GM21576 (cell line): ENCODE measurements at regions not wholly inside any gene's neighbourhood (a gene's known extent, or its start where the extent isn't known, plus 50 kb on each side); places are given as distances from the start of the nearest gene placed in this dataset.
"Not testable (repeated sequence)": the region's sequence is repeated elsewhere in the genome, so short reads cannot be mapped to it uniquely, and the experiment has no call there.

ENCODE experiments used
- ATAC-seq: cut with Tn5 transposase; IDR thresholded peaks from one replicate; pipeline ENCODE4 v1.9.1; 2021; ENCODE audit warnings: mild to moderate bottlenecking, moderate library complexity; ENCODE audit not compliant: unreplicated experiment

DNA sequence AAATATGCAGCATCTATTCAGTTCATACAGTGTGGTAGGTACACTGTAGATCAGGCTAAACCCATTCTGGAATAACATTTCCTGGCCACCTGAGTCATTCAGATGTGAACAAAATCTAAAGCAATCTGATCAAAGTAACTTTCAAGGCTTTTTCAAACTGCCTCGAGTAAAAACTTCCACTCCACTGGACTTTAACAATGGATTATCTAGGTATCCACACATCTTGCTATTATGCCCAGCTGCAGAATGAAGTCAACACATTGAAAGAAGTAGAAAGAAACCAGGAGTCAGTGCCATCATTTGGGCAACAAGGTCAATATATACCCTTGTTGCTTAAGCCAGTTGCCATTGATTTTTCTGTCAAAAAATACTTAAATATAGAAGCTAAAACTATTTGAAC lies 1352.6 kb upstream of the NUDT12 start:
- ATAC-seq, result no peak

DNA sequence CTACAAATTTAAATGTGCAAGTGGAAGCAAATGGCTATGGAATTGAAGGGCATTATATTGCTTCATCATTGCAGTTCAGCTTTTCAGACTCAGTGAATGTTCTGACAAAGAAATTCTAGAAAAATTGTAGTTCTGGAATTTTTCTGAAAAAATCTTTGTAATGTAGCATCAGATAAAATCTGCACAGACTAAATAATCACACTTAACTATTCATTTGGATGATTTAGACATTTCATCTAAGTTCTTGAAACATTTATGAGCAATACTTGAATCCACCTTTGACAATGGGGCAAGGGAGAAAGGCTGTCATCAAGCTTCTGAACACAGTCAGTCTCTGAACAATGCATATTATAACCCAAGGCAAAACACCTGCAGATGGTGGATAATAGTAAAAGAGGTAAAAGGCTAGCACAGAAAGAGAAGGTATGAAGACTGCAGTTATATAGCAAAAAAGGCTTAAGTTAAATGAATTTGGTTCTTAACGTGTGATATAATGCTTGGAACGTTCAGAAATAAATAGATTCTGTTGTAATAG lies 1352.0 kb upstream of the NUDT12 start:
- ATAC-seq, result no peak

GRCh38 chr5:104913841-104914281 lies 1351.3 kb upstream of the NUDT12 start:
- no peak for ATAC-seq

DNA sequence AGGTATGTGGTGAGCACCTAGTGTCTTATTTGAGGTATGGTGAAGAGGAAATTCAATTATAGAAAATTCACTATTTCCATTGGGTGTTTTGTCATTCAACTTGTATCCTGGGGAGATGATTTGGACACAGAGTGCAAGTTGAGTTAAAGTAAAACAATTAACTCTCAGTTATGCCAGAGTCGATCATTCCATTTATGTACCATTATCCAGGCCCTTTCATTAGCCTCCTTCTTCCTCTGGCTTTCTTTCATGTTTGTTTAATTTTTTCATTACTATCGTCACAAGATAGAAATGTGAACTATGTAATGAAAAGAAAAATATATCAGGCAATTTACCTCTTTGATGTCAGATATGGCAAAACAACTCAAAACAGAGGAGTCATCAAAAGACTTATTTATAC lies 1347.2 kb upstream of the NUDT12 start:
- ATAC-seq, result no peak

DNA sequence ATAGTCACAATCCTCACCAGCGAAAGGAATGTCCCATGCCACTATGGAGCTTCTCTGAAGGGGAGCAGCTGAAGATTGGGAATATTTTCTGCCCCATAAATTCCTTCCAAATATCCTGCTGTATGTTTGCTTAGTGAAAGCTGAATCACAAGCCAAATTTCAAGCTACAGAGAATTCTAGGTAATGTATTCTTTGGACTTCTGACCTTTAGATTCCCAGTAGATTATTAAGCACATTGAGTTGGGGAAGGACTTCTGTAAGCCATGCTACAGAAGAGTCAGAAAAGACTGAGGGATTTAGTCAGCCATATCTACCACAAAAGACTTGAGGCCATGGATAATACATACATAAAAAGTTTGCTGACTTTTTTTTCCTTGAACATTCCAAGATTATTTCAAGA lies 1342.0 kb upstream of the NUDT12 start:
- no peak for ATAC-seq

GRCh38 chr5:104903941-104904340 lies 1341.4 kb upstream of the NUDT12 start:
- no peak for ATAC-seq

- no peak for ATAC-seq
Observed at GRCh38 chr5:104891596-104891995, 1329.0 kb upstream of the NUDT12 start.

- ATAC-seq, result no peak
Observed at GRCh38 chr5:104890767-104891166, 1328.2 kb upstream of the NUDT12 start.

DNA sequence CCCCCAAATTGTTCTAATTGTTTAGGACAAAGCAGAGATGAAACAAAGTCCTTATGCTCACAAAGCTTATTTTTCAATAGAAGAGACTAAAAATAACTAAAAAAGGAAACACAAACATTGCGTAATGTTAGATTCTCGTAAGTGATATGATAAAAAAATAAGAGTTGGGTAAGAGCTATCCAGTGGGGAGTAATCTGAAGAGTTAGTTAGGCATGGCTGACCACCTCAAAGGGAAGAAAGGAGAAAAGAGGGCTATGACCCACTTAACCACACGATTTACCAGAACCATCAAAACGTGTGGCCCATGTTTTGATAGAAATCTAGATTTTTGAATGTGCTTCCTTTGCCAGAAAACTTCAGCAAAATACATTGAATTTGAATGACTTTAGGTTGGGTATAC lies 1296.8 kb upstream of the NUDT12 start:
- no peak for ATAC-seq

- not testable (repeated sequence) for ATAC-seq
Observed at GRCh38 chr5:104852099-104852498, 1289.5 kb upstream of the NUDT12 start.

- ATAC-seq, result no peak
Observed at GRCh38 chr5:104845541-104845940, 1283.0 kb upstream of the NUDT12 start.

DNA sequence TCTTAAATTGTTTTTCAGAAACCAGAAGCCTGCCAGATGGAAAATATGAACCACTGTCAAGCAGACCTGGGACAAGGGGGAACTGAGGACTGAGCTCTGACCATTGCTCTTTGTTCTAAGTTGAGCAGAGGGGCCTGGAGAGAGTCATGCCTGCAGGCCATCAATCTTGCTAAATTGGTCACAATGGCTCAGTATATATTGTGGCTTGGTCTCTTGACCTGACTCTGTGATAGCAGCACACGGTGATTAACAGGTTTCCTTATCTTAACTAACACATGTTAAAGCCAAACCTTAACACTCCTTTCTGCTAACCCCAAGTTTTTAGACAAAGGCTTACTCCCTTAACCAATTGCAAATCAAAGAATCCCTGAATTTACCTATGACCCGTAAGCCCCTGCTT lies 1281.2 kb upstream of the NUDT12 start:
- no peak for ATAC-seq

- no peak for ATAC-seq
Observed at GRCh38 chr5:104840284-104840683, 1277.7 kb upstream of the NUDT12 start.

- ATAC-seq, result not testable (repeated sequence)
Observed at GRCh38 chr5:104831515-104831914, 1268.9 kb upstream of the NUDT12 start.

DNA sequence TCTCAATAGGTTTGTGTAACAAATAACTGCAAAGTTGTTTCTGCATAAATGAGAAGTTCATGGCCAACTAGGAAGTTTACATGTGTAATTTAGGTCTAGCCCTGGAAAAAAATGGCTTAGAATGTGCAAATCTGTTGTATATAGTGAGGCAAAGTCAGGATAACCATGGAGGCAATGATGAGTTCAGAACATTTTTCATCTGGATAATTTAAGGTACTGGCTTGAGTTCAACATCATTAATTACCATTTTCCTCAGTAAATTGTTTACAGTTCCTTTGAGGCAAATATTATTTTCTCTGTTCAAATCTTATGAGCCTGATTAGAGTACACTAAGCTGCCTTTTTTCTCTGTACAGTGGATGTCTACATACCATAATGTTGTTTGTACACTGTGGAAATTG lies 1259.0 kb upstream of the NUDT12 start:
- no peak for ATAC-seq

DNA sequence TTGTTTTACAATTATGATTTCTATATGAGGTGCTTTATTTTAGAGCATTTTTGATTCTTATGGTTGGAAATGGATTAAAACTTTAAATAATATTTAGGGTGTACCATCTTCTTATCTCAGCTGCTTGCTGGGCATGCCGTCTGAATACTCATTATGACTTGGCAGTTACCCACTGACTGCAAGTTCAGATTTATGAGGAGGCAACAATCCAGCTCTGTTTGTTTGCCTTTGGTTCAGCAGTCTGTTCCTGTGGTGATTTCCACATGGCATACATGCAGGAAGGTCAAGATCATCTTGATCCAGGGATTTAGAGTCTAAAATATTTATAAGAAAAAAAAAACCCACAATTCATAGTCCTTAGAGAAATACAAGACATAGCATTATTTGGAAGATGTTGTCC lies 1254.5 kb upstream of the NUDT12 start:
- no peak for ATAC-seq

GRCh38 chr5:104815212-104815611 lies 1252.6 kb upstream of the NUDT12 start:
- ATAC-seq, result no peak

GRCh38 chr5:104800440-104801048 lies 1238.0 kb upstream of the NUDT12 start:
- no peak for ATAC-seq

- ATAC-seq, result no peak
Observed at GRCh38 chr5:104793755-104794080, 1231.1 kb upstream of the NUDT12 start.

DNA sequence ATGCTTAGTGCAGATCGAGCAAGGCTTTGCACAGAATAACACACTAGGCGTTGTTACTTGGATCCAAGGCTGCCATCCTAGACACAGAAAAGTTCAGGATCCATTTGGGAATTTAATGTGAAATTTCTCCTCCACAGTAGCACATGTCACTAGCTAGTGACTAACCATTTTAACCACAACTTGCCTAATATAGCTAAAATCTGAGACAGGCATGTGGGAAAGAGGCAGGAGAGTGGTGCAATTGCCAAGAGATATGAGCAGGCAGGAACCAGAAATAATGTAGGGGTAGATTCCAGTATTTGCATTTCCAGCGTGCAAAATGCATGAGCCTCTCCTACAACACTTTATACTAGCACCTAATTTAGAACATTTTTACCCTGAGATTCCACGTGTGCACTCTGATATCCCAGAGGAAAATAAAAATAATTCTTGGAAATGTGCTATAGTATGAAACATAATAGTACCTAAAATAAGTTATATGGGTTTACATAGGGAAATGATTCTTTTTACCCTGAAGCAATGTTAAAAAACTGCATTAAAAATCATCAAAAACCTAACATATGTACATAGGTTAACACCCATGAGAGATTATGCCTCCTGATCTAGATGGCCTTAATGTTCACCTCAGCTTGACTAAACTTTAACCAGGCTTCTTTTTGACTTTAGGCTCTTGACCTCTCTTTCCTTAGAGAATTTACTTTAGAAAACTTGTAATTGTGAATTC lies 1230.6 kb upstream of the NUDT12 start:
- ATAC-seq, result no peak

DNA sequence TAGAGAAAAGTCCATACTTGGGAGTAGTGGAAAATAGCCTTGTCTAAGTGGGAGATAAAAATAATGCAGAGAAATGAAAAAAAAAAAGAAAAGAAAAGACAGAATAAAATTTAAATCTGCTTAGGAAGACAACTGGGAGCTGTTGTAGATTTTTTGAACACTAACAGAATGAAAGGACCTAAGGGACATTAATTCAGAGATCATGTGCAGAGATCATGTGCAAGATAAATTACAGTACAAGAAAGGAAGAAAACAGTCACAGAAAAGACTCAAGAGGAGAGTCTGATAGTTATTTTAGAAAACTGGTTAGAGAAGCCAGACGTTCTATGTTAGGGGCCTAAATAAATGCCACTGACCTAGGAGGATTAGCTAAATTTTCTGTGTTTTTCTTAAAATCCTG lies 1226.8 kb upstream of the NUDT12 start:
- no peak for ATAC-seq

- ATAC-seq, result no peak
Observed at GRCh38 chr5:104785097-104785496, 1222.5 kb upstream of the NUDT12 start.

DNA sequence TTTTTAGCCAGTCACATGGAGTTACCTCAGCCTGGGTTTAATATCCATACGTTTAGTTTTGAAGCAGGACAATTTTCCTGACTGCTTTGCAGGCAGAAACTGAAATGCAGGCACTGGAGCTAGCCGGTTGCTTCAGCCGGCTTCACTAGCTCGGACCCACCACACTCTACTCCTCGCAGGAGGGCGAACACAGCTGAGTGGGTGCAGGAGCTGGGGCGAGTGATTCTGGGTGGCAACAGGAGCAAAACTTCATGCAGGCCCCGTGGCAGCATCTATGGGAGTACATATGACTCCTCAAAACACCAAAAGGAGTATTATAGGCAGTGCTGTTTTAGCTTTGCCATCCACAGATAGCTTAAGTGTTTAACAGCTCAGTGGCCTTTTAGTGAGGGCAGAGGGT lies 1211.8 kb upstream of the NUDT12 start:
- ATAC-seq, result no peak
